ENCODE measurements at regions not wholly inside any gene's neighbourhood (a gene's known extent, or its start where the extent isn't known, plus 50 kb on each side); places are given as distances from the start of the nearest gene placed in this dataset.

DNA sequence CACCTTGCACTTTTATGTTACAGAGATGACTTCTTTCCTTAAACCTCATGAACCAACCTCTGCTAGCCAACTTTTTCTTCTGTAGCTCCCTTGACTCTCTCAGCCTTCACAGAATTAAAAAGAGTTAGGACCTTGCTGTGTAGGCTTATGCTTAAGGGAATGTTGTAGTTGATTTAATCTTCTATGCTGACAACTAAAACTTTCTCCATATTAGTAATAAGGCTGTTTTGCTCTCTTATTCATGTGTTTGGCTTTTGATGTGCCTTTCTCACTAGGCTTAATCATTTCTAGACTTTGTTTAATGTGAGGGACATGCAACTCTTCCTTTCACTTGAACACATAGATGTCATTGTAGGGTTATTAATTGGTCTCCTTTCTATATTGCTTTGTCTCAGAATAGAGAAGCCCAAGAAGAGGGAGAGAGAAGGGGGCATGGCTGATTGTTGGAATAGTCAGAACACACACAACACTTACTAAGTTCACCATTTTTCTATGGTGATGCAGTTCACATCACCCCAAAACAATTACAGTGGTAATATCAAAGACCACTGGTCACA lies 509.5 kb downstream of the UQCRFS1 start:
- no TSS peak for BruUV-seq (replicated peaks)
- Histone ChIP-seq H3K4me2 (ENCODE audit: insufficient read depth, low read length) (no peak overlapping the region), H3K79me2 (ENCODE audit: control insufficient read depth, insufficient read depth, low read length) (no peaks in the 10 kb centered on the region), H3K4me1 (ENCODE audit: control insufficient read depth, extremely low read depth, insufficient read depth, low read length) (no peaks in the 10 kb centered on the region), H3K9me3 (replicated peaks; ENCODE audit: control insufficient read depth, insufficient read depth, low read length) (no peaks in the 10 kb centered on the region), H4K20me1 (replicated peaks; ENCODE audit: control insufficient read depth, extremely low read depth, insufficient read depth, low read length) (no peaks in the 10 kb centered on the region), H3K27ac (ENCODE audit: insufficient read depth, low read depth, low read length) (no peak overlapping the region), H3K36me3 (ENCODE audit: control insufficient read depth in 2 of 2, extremely low read depth in 1 of 2, insufficient read depth in 2 of 2, low read length in 2 of 2) (no peaks in the 10 kb centered on the region), H3K4me3 (replicated peaks in 1 of 3; ENCODE audit: insufficient read depth in 1 of 3, low read depth in 1 of 3, low read length in 3 of 3) (no peak overlapping the region), H3K9ac (replicated peaks; ENCODE audit: extremely low read depth, insufficient read depth, low read length) (no peak overlapping the region), H3K9me1 (replicated peaks; ENCODE audit: control insufficient read depth, extremely low read depth, insufficient read depth, low read length) (no peaks in the 10 kb centered on the region), H3K27me3 (ENCODE audit: control insufficient read depth in 2 of 2, insufficient read depth in 2 of 2, low read length in 2 of 2) (no peaks in the 10 kb centered on the region), H2AFZ (ENCODE audit: low read depth, low read length) (no peak overlapping the region)
- FAIRE-seq, result no peak
- ChIA-PET CTCF (no interaction called here), POLR2A (no interaction called here)
- no peak for DNase-seq (ENCODE audit: low read depth, low spot score)
- intact Hi-C loops (cut with micrococcal nuclease), result no loop called here
- dilution Hi-C loops (cut with MboI; ENCODE audit: extremely low pct_ligation_motif_present, low sequenced_read_pairs), result no loop called here
- TF ChIP-seq, protein P1, sequence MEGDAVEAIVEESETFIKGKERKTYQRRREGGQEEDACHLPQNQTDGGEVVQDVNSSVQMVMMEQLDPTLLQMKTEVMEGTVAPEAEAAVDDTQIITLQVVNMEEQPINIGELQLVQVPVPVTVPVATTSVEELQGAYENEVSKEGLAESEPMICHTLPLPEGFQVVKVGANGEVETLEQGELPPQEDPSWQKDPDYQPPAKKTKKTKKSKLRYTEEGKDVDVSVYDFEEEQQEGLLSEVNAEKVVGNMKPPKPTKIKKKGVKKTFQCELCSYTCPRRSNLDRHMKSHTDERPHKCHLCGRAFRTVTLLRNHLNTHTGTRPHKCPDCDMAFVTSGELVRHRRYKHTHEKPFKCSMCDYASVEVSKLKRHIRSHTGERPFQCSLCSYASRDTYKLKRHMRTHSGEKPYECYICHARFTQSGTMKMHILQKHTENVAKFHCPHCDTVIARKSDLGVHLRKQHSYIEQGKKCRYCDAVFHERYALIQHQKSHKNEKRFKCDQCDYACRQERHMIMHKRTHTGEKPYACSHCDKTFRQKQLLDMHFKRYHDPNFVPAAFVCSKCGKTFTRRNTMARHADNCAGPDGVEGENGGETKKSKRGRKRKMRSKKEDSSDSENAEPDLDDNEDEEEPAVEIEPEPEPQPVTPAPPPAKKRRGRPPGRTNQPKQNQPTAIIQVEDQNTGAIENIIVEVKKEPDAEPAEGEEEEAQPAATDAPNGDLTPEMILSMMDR (IDR thresholded peaks at IDR 0.05; ENCODE audit: extremely low read depth in 1 of 2, insufficient read depth in 1 of 2, low read depth in 1 of 2, low read length in 2 of 2), result no peak
- TF ChIP-seq JUN (IDR thresholded peaks at IDR 0.05; ENCODE audit: borderline replicate concordance, insufficient read depth, insufficient read length, low read depth), result no peak
- no peak for TF ChIP-seq POLR2AphosphoS5 (IDR thresholded peaks at IDR 0.05; ENCODE audit: insufficient read depth, low read depth, low read length)
- TF ChIP-seq MYC (IDR thresholded peaks at IDR 0.05; ENCODE audit: low read depth, low read length), result no peak

DNA sequence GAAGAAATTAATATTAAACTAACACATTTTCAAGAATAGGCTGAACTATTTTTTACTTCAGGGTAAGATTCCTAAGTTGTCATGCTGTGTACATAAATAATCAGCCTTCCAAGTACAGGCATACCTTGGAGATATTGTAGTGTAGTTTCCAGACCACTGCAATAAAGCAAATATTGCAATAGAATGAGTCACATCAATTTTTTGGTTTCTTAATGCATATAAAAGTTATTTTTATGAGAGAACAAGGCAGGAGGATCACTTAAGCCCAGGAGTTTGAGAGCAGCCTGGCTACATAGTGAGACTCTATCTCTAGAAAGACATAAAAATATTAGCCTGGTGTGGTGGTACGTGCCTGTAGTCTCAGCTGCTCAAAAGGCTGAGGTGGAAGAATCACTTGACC lies 511.5 kb downstream of the UQCRFS1 start:
- no peaks in the 10 kb centered on the region for H3K4me1 ChIP-seq (ENCODE audit: control insufficient read depth, extremely low read depth, insufficient read depth, low read length)
- H3K9me1 ChIP-seq (replicated peaks; ENCODE audit: control insufficient read depth, extremely low read depth, insufficient read depth, low read length), result no peaks in the 10 kb centered on the region
- intact Hi-C loops (cut with micrococcal nuclease) (no loop called here), dilution Hi-C loops (cut with MboI; ENCODE audit: extremely low pct_ligation_motif_present, low sequenced_read_pairs) (no loop called here)
- H3K27me3 ChIP-seq (ENCODE audit: control insufficient read depth in 2 of 2, insufficient read depth in 2 of 2, low read length in 2 of 2), result no peaks in the 10 kb centered on the region
- no peaks in the 10 kb centered on the region for H3K9me3 ChIP-seq (replicated peaks; ENCODE audit: control insufficient read depth, insufficient read depth, low read length)
- no peak overlapping the region for H3K4me2 ChIP-seq (ENCODE audit: insufficient read depth, low read length)
- H3K36me3 ChIP-seq (ENCODE audit: control insufficient read depth in 2 of 2, extremely low read depth in 1 of 2, insufficient read depth in 2 of 2, low read length in 2 of 2), result no peaks in the 10 kb centered on the region
- ChIA-PET POLR2A (no interaction called here), CTCF (no interaction called here)
- no peak overlapping the region for H3K27ac ChIP-seq (ENCODE audit: insufficient read depth, low read depth, low read length)
- no TSS peak for BruUV-seq (replicated peaks)
- DNase-seq (ENCODE audit: low read depth, low spot score) (no peak), FAIRE-seq (no peak)
- H3K4me3 ChIP-seq (replicated peaks in 1 of 3; ENCODE audit: insufficient read depth in 1 of 3, low read depth in 1 of 3, low read length in 3 of 3), result no peak overlapping the region
- no peak overlapping the region for H3K9ac ChIP-seq (replicated peaks; ENCODE audit: extremely low read depth, insufficient read depth, low read length)
- H4K20me1 ChIP-seq (replicated peaks; ENCODE audit: control insufficient read depth, extremely low read depth, insufficient read depth, low read length), result no peaks in the 10 kb centered on the region
- TF ChIP-seq POLR2AphosphoS5 (IDR thresholded peaks at IDR 0.05; ENCODE audit: insufficient read depth, low read depth, low read length) (no peak), GATA2 (IDR thresholded peaks at IDR 0.05; ENCODE audit: insufficient read depth, insufficient read length, low read depth, low read length) (no peak), FOS (IDR thresholded peaks at IDR 0.05; ENCODE audit: borderline replicate concordance, insufficient read depth, low read length) (no peak), JUN (IDR thresholded peaks at IDR 0.05; ENCODE audit: borderline replicate concordance, insufficient read depth, insufficient read length, low read depth) (no peak), POLR2A (IDR thresholded peaks at IDR 0.05; ENCODE audit: low read depth, low read length) (no peak), EZH2 (IDR thresholded peaks at IDR 0.05; ENCODE audit: borderline replicate concordance, low read depth, low read length, severe bottlenecking) (no peak), MYC (IDR thresholded peaks at IDR 0.05; ENCODE audit: low read depth, low read length) (no peak)
- TF ChIP-seq, protein P1 (IDR thresholded peaks at IDR 0.05; ENCODE audit: extremely low read depth in 1 of 2, insufficient read depth in 1 of 2, low read depth in 1 of 2, low read length in 2 of 2), result no peak
- TF ChIP-seq, protein P2, sequence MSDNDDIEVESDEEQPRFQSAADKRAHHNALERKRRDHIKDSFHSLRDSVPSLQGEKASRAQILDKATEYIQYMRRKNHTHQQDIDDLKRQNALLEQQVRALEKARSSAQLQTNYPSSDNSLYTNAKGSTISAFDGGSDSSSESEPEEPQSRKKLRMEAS (IDR thresholded peaks at IDR 0.05; ENCODE audit: insufficient read depth, insufficient read length), result no peak
- H3K79me2 ChIP-seq (ENCODE audit: control insufficient read depth, insufficient read depth, low read length), result no peaks in the 10 kb centered on the region
- H2AFZ ChIP-seq (ENCODE audit: low read depth, low read length), result no peak overlapping the region

All from endothelial cell of umbilical vein (primary cell).